ENCODE measurements at regions not wholly inside any gene's neighbourhood (a gene's known extent, or its start where the extent isn't known, plus 50 kb on each side); places are given as distances from the start of the nearest gene placed in this dataset.

GRCh38 chr4:30001628-30002027 is 718.5 kb upstream of the PCDH7 start:
- H3K27ac ChIP-seq (ENCODE audit: low read depth in 1 of 2, low read length in 1 of 2): no peak overlapping the region
- no peak for TF ChIP-seq CTCF (IDR thresholded peaks at IDR 0.05; ENCODE audit: control extremely low read depth, extremely low read depth)
- WGBS, 2 donors: 70 to 83% methylated on average over 1 of the region's 1 CpG
- no peaks in the 10 kb centered on the region for H3K27me3 ChIP-seq (ENCODE audit: control insufficient read depth in 3 of 3, insufficient read depth in 3 of 3, low read length in 2 of 3)
- no peak overlapping the region for H3K9ac ChIP-seq (ENCODE audit: insufficient read depth in 1 of 2, low read length in 2 of 2)
- H3K36me3 ChIP-seq (ENCODE audit: control insufficient read depth in 4 of 4, insufficient read depth in 4 of 4, low read length in 4 of 4): no peaks in the 10 kb centered on the region
- H3K4me1 ChIP-seq (ENCODE audit: control insufficient read depth in 5 of 5, insufficient read depth in 5 of 5, low read length in 5 of 5): no peaks in the 10 kb centered on the region
- DNase-seq (no peak), ATAC-seq (ENCODE audit: insufficient read depth, low FRiP score) (no peak)
- H3K4me3 ChIP-seq: no peak overlapping the region
- no peaks in the 10 kb centered on the region for H3K9me3 ChIP-seq (ENCODE audit: control insufficient read depth in 4 of 4, insufficient read depth in 3 of 4, low read length in 3 of 4)

GRCh38 chr4:30002341-30002740 is 717.8 kb upstream of the PCDH7 start:
- peaks cover 0 to 3% (median under 1%) of the 10 kb centered on the region in 4 donors for H3K9me3 ChIP-seq (ENCODE audit: control insufficient read depth in 4 of 4, insufficient read depth in 3 of 4, low read length in 3 of 4)
- no peak overlapping the region for H3K4me3 ChIP-seq

GRCh38 chr4:30005995-30006394 is 714.2 kb upstream of the PCDH7 start:
- Histone ChIP-seq H3K27me3 (ENCODE audit: control insufficient read depth in 3 of 3, insufficient read depth in 3 of 3, low read length in 2 of 3) (no peaks in the 10 kb centered on the region), H3K4me1 (ENCODE audit: control insufficient read depth in 5 of 5, insufficient read depth in 5 of 5, low read length in 5 of 5) (no peaks in the 10 kb centered on the region), H3K36me3 (ENCODE audit: control insufficient read depth in 4 of 4, insufficient read depth in 4 of 4, low read length in 4 of 4) (no peaks in the 10 kb centered on the region), H3K9me3 (ENCODE audit: control insufficient read depth in 4 of 4, insufficient read depth in 3 of 4, low read length in 3 of 4) (peaks cover 0 to 7% (median 3%) of the 10 kb centered on the region in 4 donors), H3K4me3 (no peak overlapping the region), H3K27ac (ENCODE audit: low read depth in 1 of 2, low read length in 1 of 2) (no peak overlapping the region), H3K9ac (ENCODE audit: insufficient read depth in 1 of 2, low read length in 2 of 2) (no peak overlapping the region)
- ATAC-seq (ENCODE audit: insufficient read depth, low FRiP score) (no peak), DNase-seq (no peak)
- 84% methylated on average over 4 of the region's 4 CpGs for WGBS, 2 donors
- TF ChIP-seq CTCF (IDR thresholded peaks at IDR 0.05; ENCODE audit: control extremely low read depth, extremely low read depth): no peak

More at GRCh38 chr4:30002341-30002740, 717.8 kb upstream of the PCDH7 start:
- 82 to 84% methylated on average over 3 of the region's 3 CpGs for WGBS, 2 donors
- no peaks in the 10 kb centered on the region for H3K36me3 ChIP-seq (ENCODE audit: control insufficient read depth in 4 of 4, insufficient read depth in 4 of 4, low read length in 4 of 4)
- TF ChIP-seq CTCF (IDR thresholded peaks at IDR 0.05; ENCODE audit: control extremely low read depth, extremely low read depth): no peak
- no peak overlapping the region for H3K27ac ChIP-seq (ENCODE audit: low read depth in 1 of 2, low read length in 1 of 2)
- DNase-seq (no peak), ATAC-seq (ENCODE audit: insufficient read depth, low FRiP score) (no peak)
- H3K9ac ChIP-seq (ENCODE audit: insufficient read depth in 1 of 2, low read length in 2 of 2): no peak overlapping the region
- H3K27me3 ChIP-seq (ENCODE audit: control insufficient read depth in 3 of 3, insufficient read depth in 3 of 3, low read length in 2 of 3): no peaks in the 10 kb centered on the region
- H3K4me1 ChIP-seq (ENCODE audit: control insufficient read depth in 5 of 5, insufficient read depth in 5 of 5, low read length in 5 of 5): no peaks in the 10 kb centered on the region

GRCh38 chr4:30024526-30024925 is 695.6 kb upstream of the PCDH7 start:
- Histone ChIP-seq H3K4me3 (no peak overlapping the region), H3K27ac (ENCODE audit: low read depth in 1 of 2, low read length in 1 of 2) (no peak overlapping the region), H3K9me3 (ENCODE audit: control insufficient read depth in 4 of 4, insufficient read depth in 3 of 4, low read length in 3 of 4) (no peaks in the 10 kb centered on the region), H3K4me1 (ENCODE audit: control insufficient read depth in 5 of 5, insufficient read depth in 5 of 5, low read length in 5 of 5) (peaks cover 0 to 9% (median 4%) of the 10 kb centered on the region in 5 donors), H3K27me3 (ENCODE audit: control insufficient read depth in 3 of 3, insufficient read depth in 3 of 3, low read length in 2 of 3) (no peaks in the 10 kb centered on the region), H3K36me3 (ENCODE audit: control insufficient read depth in 4 of 4, insufficient read depth in 4 of 4, low read length in 4 of 4) (no peaks in the 10 kb centered on the region), H3K9ac (ENCODE audit: insufficient read depth in 1 of 2, low read length in 2 of 2) (no peak overlapping the region)
- ATAC-seq (ENCODE audit: insufficient read depth, low FRiP score) (no peak), DNase-seq (peak; percentile 25 to 86 (median 74))
- no peak for TF ChIP-seq CTCF (IDR thresholded peaks at IDR 0.05; ENCODE audit: control extremely low read depth, extremely low read depth)
- WGBS, 2 donors: 59 to 77% methylated on average over 2 of the region's 2 CpGs
